ENCODE measurements at regions not wholly inside any gene's neighbourhood (a gene's known extent, or its start where the extent isn't known, plus 50 kb on each side); places are given as distances from the start of the nearest gene placed in this dataset.

DNA sequence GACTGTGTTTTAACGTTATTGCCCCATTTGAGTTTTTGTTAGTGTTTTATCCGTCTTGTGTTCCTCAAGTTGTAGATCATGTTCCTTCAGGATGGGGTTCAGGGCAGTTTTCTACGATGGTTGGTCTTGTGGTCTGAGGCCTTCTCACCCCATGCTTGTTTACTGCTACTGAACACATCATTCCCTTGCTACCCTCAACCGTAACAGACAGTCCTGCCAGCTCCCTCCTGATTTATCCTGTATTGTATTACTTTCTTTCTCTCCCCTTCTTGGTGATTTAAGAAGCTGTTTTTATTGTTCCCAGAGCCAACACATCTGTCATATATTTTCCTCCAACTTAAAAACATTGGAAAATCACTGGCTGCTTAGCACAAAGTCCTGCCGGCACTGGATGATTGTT, 719.8 kb downstream of the INHBA start:
- Histone ChIP-seq H3K4me3 (ENCODE audit: insufficient read depth, low read length) (no peak overlapping the region), H3K79me2 (ENCODE audit: insufficient read depth, low read length) (no peaks in the 10 kb centered on the region), H3K9me3 (ENCODE audit: low read depth, low read length) (no peaks in the 10 kb centered on the region), H2AFZ (ENCODE audit: low read length) (peak overlapping the region; percentile 10), H3K27me3 (ENCODE audit: insufficient read depth, low read length) (no peaks in the 10 kb centered on the region), H3K36me3 (ENCODE audit: insufficient read depth, low read length) (no peaks in the 10 kb centered on the region), H4K20me1 (ENCODE audit: insufficient read depth, low read length) (no peaks in the 10 kb centered on the region), H3K4me1 (ENCODE audit: insufficient read depth, low read length) (peaks cover 15% of the 10 kb centered on the region), H3K27ac (ENCODE audit: low read depth, low read length) (no peak overlapping the region), H3K4me2 (ENCODE audit: insufficient read depth, low read length) (no peak overlapping the region)
- no peak for DNase-seq (ENCODE audit: insufficient read length, low spot score, missing footprints)
- TF ChIP-seq, protein P1, sequence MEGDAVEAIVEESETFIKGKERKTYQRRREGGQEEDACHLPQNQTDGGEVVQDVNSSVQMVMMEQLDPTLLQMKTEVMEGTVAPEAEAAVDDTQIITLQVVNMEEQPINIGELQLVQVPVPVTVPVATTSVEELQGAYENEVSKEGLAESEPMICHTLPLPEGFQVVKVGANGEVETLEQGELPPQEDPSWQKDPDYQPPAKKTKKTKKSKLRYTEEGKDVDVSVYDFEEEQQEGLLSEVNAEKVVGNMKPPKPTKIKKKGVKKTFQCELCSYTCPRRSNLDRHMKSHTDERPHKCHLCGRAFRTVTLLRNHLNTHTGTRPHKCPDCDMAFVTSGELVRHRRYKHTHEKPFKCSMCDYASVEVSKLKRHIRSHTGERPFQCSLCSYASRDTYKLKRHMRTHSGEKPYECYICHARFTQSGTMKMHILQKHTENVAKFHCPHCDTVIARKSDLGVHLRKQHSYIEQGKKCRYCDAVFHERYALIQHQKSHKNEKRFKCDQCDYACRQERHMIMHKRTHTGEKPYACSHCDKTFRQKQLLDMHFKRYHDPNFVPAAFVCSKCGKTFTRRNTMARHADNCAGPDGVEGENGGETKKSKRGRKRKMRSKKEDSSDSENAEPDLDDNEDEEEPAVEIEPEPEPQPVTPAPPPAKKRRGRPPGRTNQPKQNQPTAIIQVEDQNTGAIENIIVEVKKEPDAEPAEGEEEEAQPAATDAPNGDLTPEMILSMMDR (IDR thresholded peaks at IDR 0.05; ENCODE audit: extremely low read depth, low read depth, low read length): no peak

DNA sequence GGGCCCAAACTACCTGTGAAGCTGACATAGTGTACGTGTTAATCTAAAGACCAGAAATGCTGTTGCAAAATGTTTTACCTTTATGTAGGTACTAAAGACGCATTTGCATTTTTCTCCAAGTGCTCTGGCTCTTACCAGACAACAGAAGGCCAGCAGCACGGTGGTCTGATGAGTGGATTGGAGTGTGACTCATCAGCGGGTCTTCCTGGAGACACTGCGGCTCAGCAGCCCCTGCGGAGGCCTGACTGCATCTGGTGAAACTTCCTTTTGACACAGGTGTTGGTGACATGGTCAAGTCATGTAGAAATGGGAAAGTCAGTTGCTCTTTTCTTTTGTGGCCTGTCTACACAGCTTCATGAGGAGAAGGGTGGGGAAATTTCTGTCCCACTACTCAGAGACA, 723.6 kb downstream of the INHBA start:
- Histone ChIP-seq H3K36me3 (ENCODE audit: insufficient read depth, low read length) (no peaks in the 10 kb centered on the region), H3K27ac (ENCODE audit: low read depth, low read length) (no peak overlapping the region), H3K4me1 (ENCODE audit: insufficient read depth, low read length) (no peaks in the 10 kb centered on the region), H3K4me2 (ENCODE audit: insufficient read depth, low read length) (no peak overlapping the region), H4K20me1 (ENCODE audit: insufficient read depth, low read length) (no peaks in the 10 kb centered on the region), H3K9me3 (ENCODE audit: low read depth, low read length) (no peaks in the 10 kb centered on the region), H3K27me3 (ENCODE audit: insufficient read depth, low read length) (no peaks in the 10 kb centered on the region), H3K79me2 (ENCODE audit: insufficient read depth, low read length) (no peaks in the 10 kb centered on the region), H2AFZ (ENCODE audit: low read length) (no peak overlapping the region), H3K4me3 (ENCODE audit: insufficient read depth, low read length) (no peak overlapping the region)
- TF ChIP-seq, protein P1 (IDR thresholded peaks at IDR 0.05; ENCODE audit: extremely low read depth, low read depth, low read length): no peak
- no peak for DNase-seq (ENCODE audit: insufficient read length, low spot score, missing footprints)

DNA sequence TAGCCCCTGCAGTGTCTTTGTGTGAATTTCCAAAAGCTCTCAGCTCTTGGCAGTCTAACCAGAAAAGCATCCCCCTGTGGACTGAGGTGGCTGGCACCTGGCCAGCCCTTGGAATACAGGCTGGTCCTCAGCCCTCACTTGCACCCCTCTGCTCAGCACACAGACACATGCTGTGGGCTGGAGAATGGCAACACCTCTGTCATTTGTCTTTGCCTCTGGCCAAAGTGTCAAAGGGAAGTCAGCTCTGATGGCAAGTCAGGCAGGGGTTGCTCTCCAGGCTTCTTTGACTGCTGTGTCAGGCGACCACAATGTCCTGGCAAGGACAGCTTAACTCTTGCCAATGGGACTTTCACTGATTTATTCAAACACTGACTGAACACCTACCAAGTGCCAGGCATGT, 724.8 kb downstream of the INHBA start:
- H3K79me2 ChIP-seq (ENCODE audit: insufficient read depth, low read length): no peaks in the 10 kb centered on the region
- no peaks in the 10 kb centered on the region for H3K27me3 ChIP-seq (ENCODE audit: insufficient read depth, low read length)
- no peak for DNase-seq (ENCODE audit: insufficient read length, low spot score, missing footprints)
- no peaks in the 10 kb centered on the region for H3K36me3 ChIP-seq (ENCODE audit: insufficient read depth, low read length)
- H3K4me3 ChIP-seq (ENCODE audit: insufficient read depth, low read length): no peak overlapping the region
- TF ChIP-seq, protein P1 (IDR thresholded peaks at IDR 0.05; ENCODE audit: extremely low read depth, low read depth, low read length): no peak
- H4K20me1 ChIP-seq (ENCODE audit: insufficient read depth, low read length): no peaks in the 10 kb centered on the region
- no peak overlapping the region for H3K27ac ChIP-seq (ENCODE audit: low read depth, low read length)
- H2AFZ ChIP-seq (ENCODE audit: low read length): no peak overlapping the region
- H3K4me2 ChIP-seq (ENCODE audit: insufficient read depth, low read length): no peak overlapping the region
- no peaks in the 10 kb centered on the region for H3K9me3 ChIP-seq (ENCODE audit: low read depth, low read length)
- no peaks in the 10 kb centered on the region for H3K4me1 ChIP-seq (ENCODE audit: insufficient read depth, low read length)

DNA sequence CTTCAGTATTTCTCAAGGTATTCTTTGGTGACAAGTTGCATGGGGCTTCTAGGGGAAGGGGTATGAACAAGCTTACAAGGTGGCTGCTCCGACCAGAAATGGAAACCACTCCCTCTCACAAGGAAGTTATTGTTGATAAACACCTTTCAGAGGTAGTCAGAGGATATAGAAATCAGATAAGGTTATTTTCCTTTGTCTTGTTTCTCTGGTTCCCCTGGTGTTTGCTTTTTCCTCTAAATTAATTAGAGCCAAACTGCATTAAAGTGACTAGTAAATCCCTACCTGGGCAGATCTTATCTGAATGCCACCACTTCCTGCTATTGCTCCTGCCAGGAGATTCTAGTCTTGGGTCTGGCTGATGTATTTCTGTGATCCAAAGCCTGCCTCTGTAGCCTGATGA, 725.4 kb downstream of the INHBA start:
- TF ChIP-seq, protein P1 (IDR thresholded peaks at IDR 0.05; ENCODE audit: extremely low read depth, low read depth, low read length): no peak
- Histone ChIP-seq H3K79me2 (ENCODE audit: insufficient read depth, low read length) (no peaks in the 10 kb centered on the region), H3K4me3 (ENCODE audit: insufficient read depth, low read length) (no peak overlapping the region), H3K4me1 (ENCODE audit: insufficient read depth, low read length) (no peaks in the 10 kb centered on the region), H4K20me1 (ENCODE audit: insufficient read depth, low read length) (no peaks in the 10 kb centered on the region), H2AFZ (ENCODE audit: low read length) (no peak overlapping the region), H3K27me3 (ENCODE audit: insufficient read depth, low read length) (no peaks in the 10 kb centered on the region), H3K36me3 (ENCODE audit: insufficient read depth, low read length) (no peaks in the 10 kb centered on the region), H3K9me3 (ENCODE audit: low read depth, low read length) (no peaks in the 10 kb centered on the region), H3K27ac (ENCODE audit: low read depth, low read length) (no peak overlapping the region), H3K4me2 (ENCODE audit: insufficient read depth, low read length) (no peak overlapping the region)
- no peak for DNase-seq (ENCODE audit: insufficient read length, low spot score, missing footprints)

Measured in osteoblast (primary cell).